ENCODE measurements at regions not wholly inside any gene's neighbourhood (a gene's known extent, or its start where the extent isn't known, plus 50 kb on each side); places are given as distances from the start of the nearest gene placed in this dataset.

DNA sequence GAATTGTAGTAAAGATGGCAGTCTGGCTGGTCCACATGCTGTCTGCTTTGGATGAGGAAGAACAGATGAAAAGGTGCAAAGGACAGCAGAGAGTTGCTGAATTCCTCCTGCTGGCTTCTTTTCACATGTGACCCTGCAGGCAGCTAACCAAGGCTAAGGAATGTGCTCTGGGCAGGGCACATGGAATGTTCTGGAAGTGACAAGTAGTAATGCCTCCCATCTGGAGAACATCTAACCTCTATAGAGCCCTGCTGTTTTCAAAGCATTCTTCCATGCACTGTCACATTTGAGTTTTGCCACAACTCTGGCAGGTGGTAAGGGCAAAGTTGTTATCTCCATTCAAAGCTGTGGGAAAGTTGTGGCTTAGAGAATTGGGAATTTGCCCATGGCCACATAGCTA lies 208.8 kb downstream of the STK31 start:
- Histone ChIP-seq H3K36me3 (ENCODE audit: insufficient read depth, low read length) (no peaks in the 10 kb centered on the region), H3K4me3 (ENCODE audit: low read length) (no peak overlapping the region), H3K4me1 (ENCODE audit: insufficient read depth, low read length) (no peaks in the 10 kb centered on the region), H3K27me3 (ENCODE audit: insufficient read depth, low read length, poor library complexity, severe bottlenecking) (no peaks in the 10 kb centered on the region), H3K27ac (ENCODE audit: low read depth, low read length) (no peak overlapping the region), H3K9me3 (ENCODE audit: low read length) (no peaks in the 10 kb centered on the region)
- Mint-ChIP-seq H3K36me3 (no peaks in the 10 kb centered on the region), H3K9me3 (no peaks in the 10 kb centered on the region), H3K4me1 (no peaks in the 10 kb centered on the region), H3K27ac (no peak overlapping the region), H3K4me3 (no peak overlapping the region), H3K27me3 (peaks cover 16 to 20% of the 10 kb centered on the region in 2 donors)
- POLR2A ChIA-PET = no interaction called here
- no peak for DNase-seq
- CTCF ChIA-PET = no interaction called here

- Histone ChIP-seq H3K9me3 (ENCODE audit: low read length) (no peaks in the 10 kb centered on the region), H3K36me3 (ENCODE audit: insufficient read depth, low read length) (no peaks in the 10 kb centered on the region), H3K4me1 (ENCODE audit: insufficient read depth, low read length) (no peaks in the 10 kb centered on the region), H3K27me3 (ENCODE audit: insufficient read depth, low read length, poor library complexity, severe bottlenecking) (no peaks in the 10 kb centered on the region), H3K27ac (ENCODE audit: low read depth, low read length) (no peak overlapping the region), H3K4me3 (ENCODE audit: low read length) (no peak overlapping the region)
- Mint-ChIP-seq H3K27me3 (peaks cover 3% of the 10 kb centered on the region in 2 donors), H3K9me3 (no peaks in the 10 kb centered on the region), H3K27ac (no peak overlapping the region), H3K4me3 (no peak overlapping the region), H3K4me1 (no peaks in the 10 kb centered on the region), H3K36me3 (no peaks in the 10 kb centered on the region)
- POLR2A ChIA-PET = no interaction called here
- DNase-seq = no peak
- CTCF ChIA-PET = no interaction called here
Measured at GRCh38 chr7:23925088-23925487, 215.1 kb downstream of the STK31 start.

- Mint-ChIP-seq H3K9me3 (peaks cover 0 to 2% (median 0%) of the 10 kb centered on the region in 5 donors), H3K4me1 (no peaks in the 10 kb centered on the region), H3K4me3 (no peak overlapping the region), H3K36me3 (no peaks in the 10 kb centered on the region), H3K27me3 (peaks cover 3% of the 10 kb centered on the region in 2 donors), H3K27ac (no peak overlapping the region)
- no peaks in the 10 kb centered on the region for H3K4me1 ChIP-seq (ENCODE audit: insufficient read depth, low read length)
- ChIA-PET CTCF (no interaction called here), POLR2A (no interaction called here)
- no peaks in the 10 kb centered on the region for H3K27me3 ChIP-seq (ENCODE audit: insufficient read depth, low read length, poor library complexity, severe bottlenecking)
- H3K9me3 ChIP-seq (ENCODE audit: low read length) = no peaks in the 10 kb centered on the region
- no peak for DNase-seq
- no peak overlapping the region for H3K4me3 ChIP-seq (ENCODE audit: low read length)
- no peak overlapping the region for H3K27ac ChIP-seq (ENCODE audit: low read depth, low read length)
- no peaks in the 10 kb centered on the region for H3K36me3 ChIP-seq (ENCODE audit: insufficient read depth, low read length)
Measured at GRCh38 chr7:23927709-23928417, 217.8 kb downstream of the STK31 start.

DNA sequence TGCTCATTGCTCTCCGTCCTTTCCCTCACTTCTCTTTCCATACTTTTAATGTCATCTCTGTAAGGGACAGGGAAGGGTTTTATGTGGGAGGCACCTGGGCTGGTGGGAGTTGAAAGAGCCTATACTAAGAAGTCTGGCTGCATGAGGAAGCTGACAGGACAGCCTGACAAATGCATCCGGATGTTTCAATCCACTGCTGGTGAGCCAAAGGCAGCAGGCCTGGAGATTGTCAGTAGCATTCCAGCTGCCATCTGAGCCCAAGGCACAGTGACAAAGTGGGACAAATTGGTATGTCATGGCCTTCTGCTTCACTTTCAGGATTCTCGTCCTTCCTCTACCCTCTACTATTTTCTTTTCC lies 218.4 kb downstream of the STK31 start:
- DNase-seq = no peak
- Histone ChIP-seq H3K27me3 (ENCODE audit: insufficient read depth, low read length, poor library complexity, severe bottlenecking) (no peaks in the 10 kb centered on the region), H3K4me1 (ENCODE audit: insufficient read depth, low read length) (no peaks in the 10 kb centered on the region), H3K27ac (ENCODE audit: low read depth, low read length) (no peak overlapping the region), H3K4me3 (ENCODE audit: low read length) (no peak overlapping the region), H3K36me3 (ENCODE audit: insufficient read depth, low read length) (no peaks in the 10 kb centered on the region), H3K9me3 (ENCODE audit: low read length) (no peaks in the 10 kb centered on the region)
- ChIA-PET POLR2A (no interaction called here), CTCF (no interaction called here)
- peaks cover 0 to 2% (median 0%) of the 10 kb centered on the region in 5 donors for H3K9me3 Mint-ChIP-seq
- no peak overlapping the region for H3K27ac Mint-ChIP-seq
- peaks cover 3% of the 10 kb centered on the region in 2 donors for H3K27me3 Mint-ChIP-seq
- H3K4me3 Mint-ChIP-seq = no peak overlapping the region
- no peaks in the 10 kb centered on the region for H3K4me1 Mint-ChIP-seq
- no peaks in the 10 kb centered on the region for H3K36me3 Mint-ChIP-seq

DNA sequence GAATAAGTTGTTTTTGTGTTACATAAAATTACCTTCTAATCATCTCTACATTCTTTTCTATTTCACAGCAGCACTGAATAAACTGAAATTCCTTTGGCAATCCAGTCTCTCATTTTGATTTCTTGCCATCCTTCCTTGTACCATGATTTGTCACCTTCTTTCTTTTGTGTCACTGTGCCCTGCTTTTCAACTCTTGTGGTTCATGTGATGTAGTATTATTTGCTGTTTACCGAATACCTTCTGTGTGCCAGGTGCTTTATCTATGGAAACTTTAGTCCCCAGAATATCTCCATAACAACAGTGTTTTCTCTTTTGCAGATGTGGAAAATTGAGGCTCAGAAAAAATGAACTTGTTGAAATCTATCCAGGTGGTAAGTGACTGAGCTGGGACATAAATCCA lies 220.3 kb downstream of the STK31 start:
- ChIA-PET CTCF (no interaction called here), POLR2A (no interaction called here)
- Histone ChIP-seq H3K27me3 (ENCODE audit: insufficient read depth, low read length, poor library complexity, severe bottlenecking) (no peaks in the 10 kb centered on the region), H3K27ac (ENCODE audit: low read depth, low read length) (no peak overlapping the region), H3K9me3 (ENCODE audit: low read length) (no peaks in the 10 kb centered on the region), H3K36me3 (ENCODE audit: insufficient read depth, low read length) (no peaks in the 10 kb centered on the region), H3K4me3 (ENCODE audit: low read length) (no peak overlapping the region), H3K4me1 (ENCODE audit: insufficient read depth, low read length) (no peaks in the 10 kb centered on the region)
- H3K9me3 Mint-ChIP-seq = peaks cover 0 to 10% (median 0%) of the 10 kb centered on the region in 5 donors
- peaks cover 3% of the 10 kb centered on the region in 2 donors for H3K27me3 Mint-ChIP-seq
- no peaks in the 10 kb centered on the region for H3K36me3 Mint-ChIP-seq
- no peaks in the 10 kb centered on the region for H3K4me1 Mint-ChIP-seq
- no peak for DNase-seq
- H3K27ac Mint-ChIP-seq = no peak overlapping the region
- no peak overlapping the region for H3K4me3 Mint-ChIP-seq

GRCh38 chr7:23931633-23932032 lies 221.6 kb downstream of the STK31 start:
- peaks cover 0 to 12% (median 0%) of the 10 kb centered on the region in 5 donors for H3K9me3 Mint-ChIP-seq
- H3K27ac Mint-ChIP-seq = no peak overlapping the region
- POLR2A ChIA-PET = no interaction called here

DNA sequence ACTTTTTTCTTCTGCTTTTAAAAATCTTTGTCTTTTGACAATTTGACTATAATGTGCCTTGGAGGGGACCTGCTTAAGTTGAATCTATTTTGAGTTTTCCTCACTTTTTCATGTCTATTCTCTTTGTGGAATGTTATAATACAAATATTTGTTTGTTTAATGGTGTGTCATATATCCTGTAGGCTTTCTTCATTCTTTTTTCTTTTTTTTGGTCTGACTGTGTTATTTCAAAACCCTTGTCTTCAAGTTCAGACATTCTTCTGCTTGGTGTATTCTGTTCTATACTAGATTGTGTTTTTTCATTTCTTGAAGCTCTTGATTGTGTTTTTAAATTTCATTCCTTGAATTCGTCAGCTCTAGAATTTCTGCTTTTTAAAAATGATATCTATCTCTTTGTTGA lies 228.2 kb downstream of the STK31 start:
- no peak for DNase-seq
- no peaks in the 10 kb centered on the region for H3K36me3 Mint-ChIP-seq
- H3K4me3 Mint-ChIP-seq = no peak overlapping the region
- Histone ChIP-seq H3K4me3 (ENCODE audit: low read length) (no peak overlapping the region), H3K4me1 (ENCODE audit: insufficient read depth, low read length) (no peaks in the 10 kb centered on the region), H3K36me3 (ENCODE audit: insufficient read depth, low read length) (no peaks in the 10 kb centered on the region), H3K27ac (ENCODE audit: low read depth, low read length) (no peak overlapping the region), H3K27me3 (ENCODE audit: insufficient read depth, low read length, poor library complexity, severe bottlenecking) (no peaks in the 10 kb centered on the region), H3K9me3 (ENCODE audit: low read length) (no peaks in the 10 kb centered on the region)
- no peaks in the 10 kb centered on the region for H3K4me1 Mint-ChIP-seq
- POLR2A ChIA-PET = no interaction called here
- peaks cover 6 to 22% of the 10 kb centered on the region in 2 donors for H3K27me3 Mint-ChIP-seq
- peaks cover 0 to 12% (median 3%) of the 10 kb centered on the region in 5 donors for H3K9me3 Mint-ChIP-seq
- CTCF ChIA-PET = no interaction called here
- no peak overlapping the region for H3K27ac Mint-ChIP-seq

More at GRCh38 chr7:23931633-23932032, 221.6 kb downstream of the STK31 start:
- no peak for DNase-seq
- no peaks in the 10 kb centered on the region for H3K9me3 ChIP-seq (ENCODE audit: low read length)
- CTCF ChIA-PET = no interaction called here
- no peaks in the 10 kb centered on the region for H3K36me3 Mint-ChIP-seq
- H3K36me3 ChIP-seq (ENCODE audit: insufficient read depth, low read length) = no peaks in the 10 kb centered on the region
- no peak overlapping the region for H3K27ac ChIP-seq (ENCODE audit: low read depth, low read length)
- H3K4me1 Mint-ChIP-seq = no peaks in the 10 kb centered on the region
- H3K27me3 ChIP-seq (ENCODE audit: insufficient read depth, low read length, poor library complexity, severe bottlenecking) = no peaks in the 10 kb centered on the region
- H3K27me3 Mint-ChIP-seq = peaks cover under 1 to 1% of the 10 kb centered on the region in 2 donors
- no peak overlapping the region for H3K4me3 ChIP-seq (ENCODE audit: low read length)
- no peaks in the 10 kb centered on the region for H3K4me1 ChIP-seq (ENCODE audit: insufficient read depth, low read length)
- H3K4me3 Mint-ChIP-seq = no peak overlapping the region

DNA sequence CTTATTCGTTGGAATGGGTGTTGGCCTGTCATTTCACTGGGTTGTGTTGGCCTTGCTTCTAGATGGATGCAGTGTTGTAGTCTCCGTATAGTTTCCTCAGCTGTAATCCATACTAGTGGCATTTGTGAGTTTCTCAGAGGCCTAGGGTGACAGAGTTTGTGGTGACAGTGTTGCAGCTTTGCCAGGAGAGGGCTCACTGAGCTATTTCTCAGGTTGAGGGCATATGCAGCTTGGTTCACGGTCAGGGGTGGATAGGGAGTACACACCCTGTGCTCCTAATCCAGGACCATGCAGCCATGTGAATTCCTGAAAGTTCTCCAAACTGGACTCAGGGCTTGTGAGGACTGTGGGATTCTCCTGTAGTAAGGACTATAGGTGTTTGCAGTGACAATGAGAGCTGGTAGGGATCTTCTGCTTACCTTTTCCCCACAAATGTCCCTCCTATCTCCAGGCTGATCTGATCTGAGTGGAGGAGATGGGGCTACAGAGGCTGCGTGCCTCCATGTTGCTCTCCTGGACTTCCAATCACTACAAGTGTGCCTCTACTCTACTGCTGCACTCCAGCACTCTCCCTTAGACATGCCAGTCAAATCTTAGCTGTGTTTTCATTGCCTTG lies 229.0 kb downstream of the STK31 start:
- H3K4me3 Mint-ChIP-seq = no peak overlapping the region
- Histone ChIP-seq H3K36me3 (ENCODE audit: insufficient read depth, low read length) (no peaks in the 10 kb centered on the region), H3K4me3 (ENCODE audit: low read length) (no peak overlapping the region), H3K9me3 (ENCODE audit: low read length) (no peaks in the 10 kb centered on the region), H3K27ac (ENCODE audit: low read depth, low read length) (no peak overlapping the region), H3K4me1 (ENCODE audit: insufficient read depth, low read length) (no peaks in the 10 kb centered on the region), H3K27me3 (ENCODE audit: insufficient read depth, low read length, poor library complexity, severe bottlenecking) (no peaks in the 10 kb centered on the region)
- H3K4me1 Mint-ChIP-seq = no peaks in the 10 kb centered on the region
- DNase-seq = no peak
- CTCF ChIA-PET = no interaction called here
- peaks cover 9 to 22% of the 10 kb centered on the region in 2 donors for H3K27me3 Mint-ChIP-seq
- POLR2A ChIA-PET = no interaction called here
- H3K27ac Mint-ChIP-seq = no peak overlapping the region
- peaks cover 0 to 12% (median 3%) of the 10 kb centered on the region in 5 donors for H3K9me3 Mint-ChIP-seq
- H3K36me3 Mint-ChIP-seq = no peaks in the 10 kb centered on the region

Data from CD8-positive, alpha-beta memory T cell (primary cell).